ENCODE measurements at regions not wholly inside any gene's neighbourhood (a gene's known extent, or its start where the extent isn't known, plus 50 kb on each side); places are given as distances from the start of the nearest gene placed in this dataset.

- TF ChIP-seq USF1 (IDR thresholded peaks at IDR 0.05) (no peak), ZBTB7A (IDR thresholded peaks at IDR 0.05; ENCODE audit: low read depth) (no peak), RAD21 (IDR thresholded peaks at IDR 0.05; ENCODE audit: low read depth) (no peak), CEBPB (IDR thresholded peaks at IDR 0.05) (no peak), EGR1 (IDR thresholded peaks at IDR 0.05) (no peak), CREB1 (IDR thresholded peaks at IDR 0.05; ENCODE audit: low read depth) (no peak), EP300 (IDR thresholded peaks at IDR 0.05; ENCODE audit: borderline replicate concordance) (no peak), NFIC (IDR thresholded peaks at IDR 0.05) (no peak), REST (IDR thresholded peaks at IDR 0.05; ENCODE audit: low read depth) (no peak), MAX (IDR thresholded peaks at IDR 0.05) (no peak), YY1 (IDR thresholded peaks at IDR 0.05; ENCODE audit: low read depth) (no peak), TAF1 (IDR thresholded peaks at IDR 0.05; ENCODE audit: low read depth) (no peak), FOXM1 (IDR thresholded peaks at IDR 0.05; ENCODE audit: borderline replicate concordance, low read depth) (no peak), TCF12 (IDR thresholded peaks at IDR 0.05; ENCODE audit: low read depth) (no peak), TEAD4 (IDR thresholded peaks at IDR 0.05) (no peak)
Observed at GRCh38 chr6:9009931-9010330, 574.6 kb upstream of the SLC35B3 start.

- TF ChIP-seq MAX (IDR thresholded peaks at IDR 0.05) (no peak), TAF1 (IDR thresholded peaks at IDR 0.05; ENCODE audit: low read depth) (no peak), NFIC (IDR thresholded peaks at IDR 0.05) (no peak), EP300 (IDR thresholded peaks at IDR 0.05; ENCODE audit: borderline replicate concordance) (no peak), ZBTB7A (IDR thresholded peaks at IDR 0.05; ENCODE audit: low read depth) (no peak), CREB1 (IDR thresholded peaks at IDR 0.05; ENCODE audit: low read depth) (no peak), CEBPB (IDR thresholded peaks at IDR 0.05) (no peak), TEAD4 (IDR thresholded peaks at IDR 0.05) (no peak), RAD21 (IDR thresholded peaks at IDR 0.05; ENCODE audit: low read depth) (no peak), YY1 (IDR thresholded peaks at IDR 0.05; ENCODE audit: low read depth) (no peak), TCF12 (IDR thresholded peaks at IDR 0.05; ENCODE audit: low read depth) (no peak), FOXM1 (IDR thresholded peaks at IDR 0.05; ENCODE audit: borderline replicate concordance, low read depth) (no peak), USF1 (IDR thresholded peaks at IDR 0.05) (no peak), REST (IDR thresholded peaks at IDR 0.05; ENCODE audit: low read depth) (no peak), EGR1 (IDR thresholded peaks at IDR 0.05) (no peak)
Observed at GRCh38 chr6:9007027-9007426, 571.7 kb upstream of the SLC35B3 start.

GRCh38 chr6:9002833-9003232, 567.5 kb upstream of the SLC35B3 start:
- no peak for TF ChIP-seq MAX (IDR thresholded peaks at IDR 0.05)
- no peak for TF ChIP-seq EGR1 (IDR thresholded peaks at IDR 0.05)
- no peak for TF ChIP-seq NFIC (IDR thresholded peaks at IDR 0.05)
- TF ChIP-seq REST (IDR thresholded peaks at IDR 0.05; ENCODE audit: low read depth) = no peak
- no peak for TF ChIP-seq CEBPB (IDR thresholded peaks at IDR 0.05)
- TF ChIP-seq ZBTB7A (IDR thresholded peaks at IDR 0.05; ENCODE audit: low read depth) = no peak
- no peak for TF ChIP-seq FOXM1 (IDR thresholded peaks at IDR 0.05; ENCODE audit: borderline replicate concordance, low read depth)
- no peak for TF ChIP-seq TCF12 (IDR thresholded peaks at IDR 0.05; ENCODE audit: low read depth)
- TF ChIP-seq RAD21 (IDR thresholded peaks at IDR 0.05; ENCODE audit: low read depth) = no peak
- no peak for TF ChIP-seq CREB1 (IDR thresholded peaks at IDR 0.05; ENCODE audit: low read depth)
- TF ChIP-seq TAF1 (IDR thresholded peaks at IDR 0.05; ENCODE audit: low read depth) = no peak

- TF ChIP-seq EGR1 (IDR thresholded peaks at IDR 0.05) (no peak), YY1 (IDR thresholded peaks at IDR 0.05; ENCODE audit: low read depth) (no peak), TCF12 (IDR thresholded peaks at IDR 0.05; ENCODE audit: low read depth) (no peak), USF1 (IDR thresholded peaks at IDR 0.05) (no peak), RAD21 (IDR thresholded peaks at IDR 0.05; ENCODE audit: low read depth) (no peak), CEBPB (IDR thresholded peaks at IDR 0.05) (no peak), FOXM1 (IDR thresholded peaks at IDR 0.05; ENCODE audit: borderline replicate concordance, low read depth) (no peak), NFIC (IDR thresholded peaks at IDR 0.05) (no peak), TAF1 (IDR thresholded peaks at IDR 0.05; ENCODE audit: low read depth) (no peak), ZBTB7A (IDR thresholded peaks at IDR 0.05; ENCODE audit: low read depth) (no peak), REST (IDR thresholded peaks at IDR 0.05; ENCODE audit: low read depth) (no peak)
Observed at GRCh38 chr6:8995156-8995555, 559.8 kb upstream of the SLC35B3 start.

Measured in Ishikawa (cell line).